Neural progenitor cell (in vitro differentiated cells): ENCODE measurements at regions not wholly inside any gene's neighbourhood (a gene's known extent, or its start where the extent isn't known, plus 50 kb on each side); places are given as distances from the start of the nearest gene placed in this dataset.

Experiments
- EZH2 ChIP-seq: fragments of 200-600 bp; sonication (generic); IDR thresholded peaks from 2 replicates; pipeline ENCODE4 v1.6.1; 2017; ENCODE audit warnings: antibody characterized with exemption, mild to moderate bottlenecking, moderate library complexity
- EZH2phosphoT487 ChIP-seq: fragments of 200-600 bp; sonication (generic); IDR thresholded peaks from 2 replicates; pipeline ENCODE4 v1.6.1; 2017; ENCODE audit warnings: antibody characterized with exemption
- TF ChIP-seq, protein P1 (sequence below): fragments of 200-600 bp; sonication (generic); IDR thresholded peaks from 2 replicates; pipeline ENCODE4 v1.5.1; 2017; ENCODE audit warnings: antibody characterized with exemption, mild to moderate bottlenecking

DNA sequence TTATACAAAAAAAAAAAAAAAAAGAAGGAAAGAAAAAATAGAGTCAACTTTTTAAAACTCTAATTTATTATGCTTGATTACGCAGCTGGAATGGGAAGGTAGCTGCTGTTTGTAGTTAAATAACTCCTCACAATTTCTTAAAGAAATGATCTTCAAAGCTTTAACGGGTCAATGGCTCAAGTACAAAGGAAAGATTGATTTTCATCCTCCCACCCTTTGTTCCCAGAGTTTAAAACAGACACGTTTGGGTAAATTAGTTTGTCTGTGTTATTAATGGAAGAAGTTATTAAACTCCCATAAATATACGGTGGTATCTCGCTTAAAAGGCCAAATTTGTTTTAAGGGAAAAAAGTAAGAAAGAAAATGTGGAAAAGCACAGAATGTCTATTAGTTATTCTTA, 179.3 kb downstream of the EMX2 start:
- TF ChIP-seq, protein P1, sequence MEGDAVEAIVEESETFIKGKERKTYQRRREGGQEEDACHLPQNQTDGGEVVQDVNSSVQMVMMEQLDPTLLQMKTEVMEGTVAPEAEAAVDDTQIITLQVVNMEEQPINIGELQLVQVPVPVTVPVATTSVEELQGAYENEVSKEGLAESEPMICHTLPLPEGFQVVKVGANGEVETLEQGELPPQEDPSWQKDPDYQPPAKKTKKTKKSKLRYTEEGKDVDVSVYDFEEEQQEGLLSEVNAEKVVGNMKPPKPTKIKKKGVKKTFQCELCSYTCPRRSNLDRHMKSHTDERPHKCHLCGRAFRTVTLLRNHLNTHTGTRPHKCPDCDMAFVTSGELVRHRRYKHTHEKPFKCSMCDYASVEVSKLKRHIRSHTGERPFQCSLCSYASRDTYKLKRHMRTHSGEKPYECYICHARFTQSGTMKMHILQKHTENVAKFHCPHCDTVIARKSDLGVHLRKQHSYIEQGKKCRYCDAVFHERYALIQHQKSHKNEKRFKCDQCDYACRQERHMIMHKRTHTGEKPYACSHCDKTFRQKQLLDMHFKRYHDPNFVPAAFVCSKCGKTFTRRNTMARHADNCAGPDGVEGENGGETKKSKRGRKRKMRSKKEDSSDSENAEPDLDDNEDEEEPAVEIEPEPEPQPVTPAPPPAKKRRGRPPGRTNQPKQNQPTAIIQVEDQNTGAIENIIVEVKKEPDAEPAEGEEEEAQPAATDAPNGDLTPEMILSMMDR: no peak
- TF ChIP-seq EZH2phosphoT487 (no peak), EZH2 (no peak)
